M059J (cell line): ENCODE measurements at regions not wholly inside any gene's neighbourhood (a gene's known extent, or its start where the extent isn't known, plus 50 kb on each side); places are given as distances from the start of the nearest gene placed in this dataset.

Source experiments
- DNase-seq: peaks from one replicate; pipeline ENCODE4 v3.0.0-alpha.2; 2012; ENCODE audit warnings: low read depth

DNA sequence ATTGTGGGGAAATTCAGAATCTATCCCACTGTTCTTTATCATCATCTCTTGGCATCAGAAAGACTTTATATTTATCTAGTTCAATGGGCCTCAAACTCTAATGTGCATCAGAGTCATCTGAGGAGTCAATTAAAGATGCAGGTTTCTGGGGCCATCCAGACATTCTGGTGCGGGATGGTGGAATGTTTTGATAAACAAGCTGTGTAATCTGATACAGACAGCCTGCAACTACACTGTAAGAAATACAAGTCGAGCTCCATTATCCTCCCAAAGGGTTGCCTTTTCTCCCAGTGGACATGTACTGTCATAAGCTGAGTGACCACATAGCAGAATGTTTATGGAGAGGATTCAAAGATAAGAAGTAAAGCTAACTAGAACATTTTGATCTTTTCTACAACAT lies 515.3 kb upstream of the DCC start:
- no peak for DNase-seq

DNA sequence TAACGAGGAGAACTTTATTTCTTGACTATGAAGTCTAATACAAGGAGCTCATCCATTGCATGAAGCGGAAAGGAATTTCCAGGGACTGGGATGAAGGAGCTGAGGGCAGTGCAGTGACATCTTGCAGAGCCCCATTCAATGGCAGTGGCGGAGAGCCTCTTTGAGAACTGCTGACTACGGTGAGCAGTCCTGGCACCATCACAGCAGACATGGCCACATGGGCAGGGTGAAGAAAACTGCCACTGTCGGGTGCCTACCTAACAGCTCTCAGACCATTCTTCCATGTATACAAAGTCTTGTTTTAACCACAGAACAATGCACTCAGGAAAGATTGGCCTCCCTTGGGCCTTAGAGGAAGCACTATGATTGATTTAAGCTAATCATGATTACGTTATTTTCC lies 506.1 kb upstream of the DCC start:
- no peak for DNase-seq

DNA sequence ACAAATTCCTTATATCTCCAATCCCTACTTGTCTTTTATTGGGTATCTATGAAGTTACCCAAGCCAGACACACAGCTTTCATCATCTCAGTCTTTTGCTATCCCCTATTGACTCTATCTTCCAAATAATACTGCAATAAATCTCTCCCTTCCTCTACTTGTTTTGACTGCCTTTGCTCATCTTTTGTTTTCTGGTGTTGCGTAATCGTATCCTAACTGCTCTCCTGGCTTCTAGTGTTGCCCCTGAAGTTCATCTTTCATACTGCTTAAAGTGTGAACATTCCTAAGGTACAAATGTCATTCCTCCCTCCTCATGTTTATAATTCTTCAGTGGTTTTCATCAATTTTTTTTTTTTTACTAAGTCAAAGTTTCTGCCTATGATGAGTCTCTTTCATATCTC lies 491.3 kb upstream of the DCC start:
- DNase-seq: no peak

DNA sequence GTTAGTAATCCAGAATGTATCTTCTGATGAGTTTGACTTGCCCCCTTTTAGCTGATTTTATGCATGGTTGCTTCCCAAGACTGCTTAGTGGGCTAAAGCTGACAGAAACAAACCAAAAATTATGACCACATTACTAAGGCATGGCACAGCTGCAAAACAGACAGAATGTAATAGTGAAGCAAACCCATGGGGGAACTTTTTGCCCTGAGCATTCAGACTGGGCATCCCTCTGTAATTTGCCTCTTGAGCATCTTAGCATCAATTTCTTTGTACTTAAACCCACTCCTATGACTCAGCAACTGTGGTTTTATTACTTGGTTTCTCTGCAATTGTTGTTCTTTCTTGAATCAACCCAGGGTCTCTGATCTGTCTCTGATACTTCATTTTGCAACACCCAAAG lies 487.3 kb upstream of the DCC start:
- no peak for DNase-seq

DNA sequence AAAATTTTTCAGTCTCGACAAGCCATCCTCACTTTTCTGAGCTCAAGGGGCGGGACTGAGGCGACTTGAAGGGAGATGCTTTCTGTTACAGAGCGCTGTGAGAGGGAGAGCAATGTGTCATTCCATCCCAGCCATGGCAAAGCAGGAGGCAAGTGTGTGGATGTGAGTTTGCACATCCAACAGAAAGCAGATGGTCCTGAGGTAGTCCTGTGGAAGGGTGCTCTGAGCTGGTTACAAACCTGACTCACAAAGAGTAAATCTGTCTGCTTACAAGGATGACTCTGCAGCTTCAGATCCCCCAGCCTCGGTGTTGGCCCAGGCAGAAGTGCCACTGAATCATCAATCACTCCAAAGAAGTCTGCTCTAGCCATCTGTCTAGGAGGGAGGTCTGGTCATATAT lies 482.0 kb upstream of the DCC start:
- DNase-seq: no peak

DNA sequence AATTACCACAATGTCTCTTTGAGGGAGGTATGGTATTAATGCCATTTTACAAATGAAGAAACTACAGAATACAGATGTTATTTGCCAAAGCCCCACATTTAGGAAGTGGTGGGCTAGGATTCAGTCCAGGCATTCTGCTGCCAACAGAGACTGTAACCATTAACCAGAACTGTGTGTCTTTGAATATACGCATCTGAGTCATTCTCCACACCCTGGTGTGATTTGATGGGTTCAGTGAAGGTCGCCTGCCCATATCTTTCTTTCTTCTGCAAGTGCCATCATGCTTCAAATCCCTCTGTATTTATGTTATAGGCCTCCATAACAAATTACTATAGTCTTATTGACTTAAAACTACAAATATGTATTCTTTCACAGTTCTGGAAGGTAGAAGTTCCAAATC lies 479.0 kb upstream of the DCC start:
- DNase-seq: no peak

DNA sequence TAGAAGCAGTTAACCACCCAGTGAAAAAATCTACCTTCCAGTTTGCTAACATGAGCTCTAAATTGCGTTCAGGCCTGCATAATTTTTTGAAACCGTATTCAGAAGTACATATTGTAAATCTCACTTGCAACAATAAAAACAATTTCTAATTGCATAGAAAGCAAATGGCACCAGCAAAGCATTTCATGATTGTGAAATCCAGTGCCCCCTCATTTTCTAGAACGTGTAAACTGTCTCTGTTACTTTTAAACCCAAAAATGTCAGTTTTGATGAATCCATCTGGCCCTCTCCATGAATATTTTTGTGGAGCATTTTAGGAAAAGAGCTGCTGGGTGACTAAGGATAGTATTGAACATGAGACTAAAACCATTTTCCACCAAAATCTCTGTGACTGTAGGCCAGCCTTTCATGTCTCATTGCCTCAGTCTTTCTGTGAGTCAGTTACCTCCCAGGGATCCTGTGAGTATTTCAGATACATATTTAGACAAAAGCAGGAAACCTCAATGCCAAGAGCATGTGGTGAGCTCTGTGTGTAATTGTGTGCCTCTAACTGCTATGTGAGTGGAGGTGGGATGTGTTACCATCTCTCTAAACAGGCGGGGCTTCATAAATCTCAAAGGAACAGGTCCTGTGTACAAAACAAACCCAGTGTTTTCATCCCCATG lies 477.8 kb upstream of the DCC start:
- DNase-seq: no peak

DNA sequence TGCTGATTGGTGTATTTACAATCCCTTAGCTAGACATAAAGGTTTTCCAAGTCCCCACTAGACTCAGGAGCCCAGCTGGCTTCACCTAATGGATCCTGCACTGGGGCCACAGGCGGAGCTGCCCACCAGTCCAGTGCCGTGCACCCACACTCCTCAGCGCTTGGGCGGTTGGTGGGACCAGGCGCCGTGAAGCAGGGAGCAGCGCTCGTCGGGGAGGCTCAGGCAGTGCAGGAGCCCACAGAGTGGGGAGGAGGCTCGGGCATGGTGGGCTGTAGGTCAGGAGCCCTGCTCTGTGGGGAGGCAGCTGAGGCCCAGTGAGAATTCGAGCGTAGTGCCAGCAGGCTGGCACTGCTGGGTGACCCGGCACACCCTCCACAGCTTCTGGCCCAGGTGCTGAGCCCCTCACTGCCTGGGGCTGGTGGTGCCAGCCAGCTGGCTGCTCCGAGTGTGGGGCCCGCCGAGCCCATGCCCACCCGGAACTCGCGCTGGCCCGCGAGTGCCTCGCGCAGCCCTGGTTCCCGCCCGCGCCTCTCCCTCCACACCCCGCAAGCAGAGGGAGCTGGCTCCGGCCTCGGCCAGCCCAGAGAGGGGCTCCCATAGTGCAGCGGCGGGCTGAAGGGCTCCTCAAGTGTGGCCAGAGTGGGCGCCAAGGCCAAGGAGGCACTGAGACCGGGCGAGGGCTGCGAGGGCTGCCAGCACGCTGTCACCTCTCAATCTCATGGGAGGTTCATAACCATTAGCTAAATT lies 475.6 kb upstream of the DCC start:
- DNase-seq: no peak

DNA sequence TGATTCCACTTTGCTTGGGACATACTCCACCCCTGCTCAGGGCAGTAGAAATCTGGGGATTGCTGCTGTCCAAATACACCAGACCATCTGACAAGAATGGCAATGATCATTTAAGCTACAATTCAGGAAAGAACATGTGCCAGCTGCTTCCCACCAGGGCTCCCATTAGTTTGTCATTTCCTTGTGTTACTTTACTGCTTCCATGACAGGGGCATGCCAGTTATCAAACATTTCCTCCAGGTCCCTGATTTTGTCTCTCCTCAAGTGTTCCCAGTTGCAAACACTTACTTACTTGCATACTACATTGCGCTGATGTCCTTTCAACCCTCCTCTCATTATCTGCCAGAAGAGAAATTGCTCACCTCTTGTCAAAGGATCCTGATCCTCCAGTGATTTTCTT lies 474.5 kb upstream of the DCC start:
- DNase-seq: no peak

DNA sequence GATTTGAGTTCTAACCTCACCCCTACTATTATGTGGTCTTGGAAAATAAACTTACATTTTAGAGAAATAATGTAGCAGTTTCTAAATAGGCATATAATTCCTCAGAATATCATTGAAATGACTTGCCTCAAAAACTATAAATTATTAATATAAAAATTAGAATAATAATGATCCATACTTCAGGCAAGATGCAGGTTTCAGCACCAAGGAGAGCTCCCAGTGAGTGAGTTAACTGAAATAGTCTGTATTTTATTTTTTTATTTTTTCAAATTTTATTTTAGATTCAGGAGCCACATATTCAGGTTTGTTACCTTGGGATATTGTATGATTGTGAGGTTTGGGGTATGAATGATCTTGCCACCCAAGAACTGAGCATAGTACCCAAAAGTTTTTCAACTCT lies 472.2 kb upstream of the DCC start:
- DNase-seq: peak; percentile 3

DNA sequence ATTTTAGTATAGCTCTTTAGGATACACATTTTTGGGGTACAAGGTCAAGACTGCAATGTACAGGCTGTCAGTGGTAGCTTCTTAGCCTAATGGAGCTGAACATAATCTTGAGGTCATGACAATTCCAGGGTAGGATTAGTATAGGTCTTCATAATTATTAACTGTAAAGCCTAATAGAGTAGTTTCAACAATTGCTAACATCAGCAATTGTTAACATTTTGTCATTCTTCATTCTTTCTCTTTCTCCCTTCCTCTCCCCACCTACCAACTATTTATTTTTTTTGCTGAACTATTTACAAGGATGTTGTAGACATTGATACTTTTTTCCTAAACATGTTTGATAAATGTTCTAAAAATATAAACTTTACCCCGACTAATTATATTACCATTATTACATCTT lies 461.3 kb upstream of the DCC start:
- no peak for DNase-seq

DNA sequence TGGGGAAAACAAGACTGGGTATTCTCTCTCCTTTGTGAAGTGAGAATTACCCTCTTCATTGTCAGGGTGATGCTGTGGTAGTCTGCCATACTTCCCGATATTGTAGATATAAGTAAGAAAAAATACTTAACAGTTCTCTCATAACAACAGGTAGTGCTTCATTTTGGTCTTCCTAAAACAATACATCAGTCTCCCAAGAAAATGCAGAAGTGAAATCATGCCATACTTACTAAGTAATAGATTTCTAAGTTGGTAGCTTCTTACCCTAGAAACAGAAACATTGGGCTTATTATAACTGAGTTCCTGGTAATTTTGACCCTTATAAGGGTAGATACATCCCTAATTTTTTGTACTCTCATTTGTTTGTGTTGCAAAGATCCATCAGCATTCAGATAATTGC lies 460.7 kb upstream of the DCC start:
- no peak for DNase-seq

DNA sequence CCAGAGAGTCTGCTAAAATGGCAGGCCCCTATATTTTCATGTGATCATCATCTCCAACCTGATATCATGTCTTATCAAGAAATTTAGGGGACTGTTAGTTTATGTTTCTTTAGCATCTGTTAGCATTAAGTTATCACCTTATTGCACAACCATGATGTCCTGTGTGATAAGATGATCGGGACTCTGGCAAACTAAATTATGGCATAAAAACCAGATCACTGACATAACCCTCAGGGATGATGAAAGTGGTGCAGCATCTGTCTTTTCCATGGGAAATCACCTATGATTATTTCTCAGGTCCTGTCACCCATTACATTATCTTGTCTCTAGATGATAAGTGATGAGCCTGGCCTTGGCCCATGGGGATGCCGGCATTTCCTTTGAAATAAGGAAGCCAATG lies 458.6 kb upstream of the DCC start:
- no peak for DNase-seq

DNA sequence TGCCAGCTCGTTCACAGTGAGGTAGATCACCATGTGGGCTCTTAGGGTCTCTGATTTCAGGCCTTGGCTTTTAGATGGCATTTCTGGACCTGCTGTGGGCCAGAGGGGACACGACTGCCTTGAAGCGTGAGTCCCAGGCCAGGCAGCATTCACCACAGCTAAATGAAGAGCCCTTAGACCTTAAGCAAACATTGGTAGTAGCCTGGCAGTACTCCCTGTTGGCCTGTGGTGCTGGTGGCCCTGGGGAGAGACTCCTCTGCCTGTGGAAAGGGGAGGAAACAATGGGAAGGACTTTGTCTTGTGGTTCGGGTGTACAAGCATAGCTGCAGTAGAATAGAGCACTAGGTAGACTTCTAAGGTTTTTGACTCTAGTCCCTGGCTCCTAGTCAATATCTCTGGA lies 456.0 kb upstream of the DCC start:
- no peak for DNase-seq

DNA sequence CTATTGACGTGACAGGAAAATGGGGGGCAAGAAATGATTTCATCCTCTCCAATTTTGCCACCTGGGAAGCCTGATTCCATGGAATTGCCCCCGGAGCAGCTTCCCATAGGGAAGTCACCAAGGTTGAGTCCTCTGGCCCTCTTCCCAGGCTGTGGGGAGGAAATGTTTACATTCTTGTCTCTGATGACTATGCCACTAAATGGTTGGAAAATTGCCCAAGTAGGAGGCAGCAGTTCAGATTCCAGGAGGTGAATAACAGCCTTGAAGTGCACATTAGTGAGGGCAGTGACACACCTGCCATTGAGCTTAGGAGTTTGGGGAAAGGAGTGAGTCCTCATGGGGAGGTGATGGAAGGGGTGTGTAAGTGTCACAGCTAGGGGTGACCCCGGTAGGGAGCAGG lies 449.2 kb upstream of the DCC start:
- DNase-seq: peak; percentile 83

DNA sequence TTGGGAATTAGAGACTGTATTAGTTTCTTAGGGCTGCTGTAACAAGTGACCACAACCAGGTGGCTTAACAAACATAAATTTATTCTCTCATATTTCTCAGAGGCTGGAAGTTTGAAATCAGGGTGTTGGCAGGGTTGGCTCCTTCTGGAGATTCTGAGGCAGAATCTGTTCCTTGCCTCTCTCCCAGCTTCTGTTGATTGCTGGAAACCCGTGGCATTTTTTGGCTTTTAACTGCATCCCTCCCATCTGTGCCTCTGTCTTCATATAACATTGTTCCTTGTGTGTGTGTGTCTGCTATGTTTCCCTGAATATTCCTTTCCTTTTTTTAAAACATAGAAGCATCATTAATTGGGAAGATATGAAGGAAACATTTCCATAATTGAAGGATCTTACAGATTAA lies 448.1 kb upstream of the DCC start:
- DNase-seq: no peak

DNA sequence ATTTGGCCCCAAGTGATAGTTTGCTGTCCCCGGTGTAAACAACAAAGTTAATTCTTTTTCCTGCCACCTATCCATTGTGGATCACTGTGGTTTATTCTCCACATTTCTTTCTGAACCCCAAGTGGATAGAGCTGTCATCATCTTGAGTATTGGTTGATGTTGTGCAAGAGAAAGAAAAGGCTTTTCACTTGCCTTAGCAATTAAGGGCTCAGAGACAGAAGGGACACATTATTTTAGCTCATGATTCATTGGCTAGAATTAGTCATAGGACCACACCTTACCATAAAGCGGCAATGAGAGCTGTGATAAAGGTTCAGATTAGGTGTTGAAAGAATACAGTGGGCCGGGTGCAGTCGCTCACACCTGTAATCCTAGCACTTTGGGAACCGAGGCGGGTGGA lies 442.1 kb upstream of the DCC start:
- DNase-seq: peak; percentile 1

DNA sequence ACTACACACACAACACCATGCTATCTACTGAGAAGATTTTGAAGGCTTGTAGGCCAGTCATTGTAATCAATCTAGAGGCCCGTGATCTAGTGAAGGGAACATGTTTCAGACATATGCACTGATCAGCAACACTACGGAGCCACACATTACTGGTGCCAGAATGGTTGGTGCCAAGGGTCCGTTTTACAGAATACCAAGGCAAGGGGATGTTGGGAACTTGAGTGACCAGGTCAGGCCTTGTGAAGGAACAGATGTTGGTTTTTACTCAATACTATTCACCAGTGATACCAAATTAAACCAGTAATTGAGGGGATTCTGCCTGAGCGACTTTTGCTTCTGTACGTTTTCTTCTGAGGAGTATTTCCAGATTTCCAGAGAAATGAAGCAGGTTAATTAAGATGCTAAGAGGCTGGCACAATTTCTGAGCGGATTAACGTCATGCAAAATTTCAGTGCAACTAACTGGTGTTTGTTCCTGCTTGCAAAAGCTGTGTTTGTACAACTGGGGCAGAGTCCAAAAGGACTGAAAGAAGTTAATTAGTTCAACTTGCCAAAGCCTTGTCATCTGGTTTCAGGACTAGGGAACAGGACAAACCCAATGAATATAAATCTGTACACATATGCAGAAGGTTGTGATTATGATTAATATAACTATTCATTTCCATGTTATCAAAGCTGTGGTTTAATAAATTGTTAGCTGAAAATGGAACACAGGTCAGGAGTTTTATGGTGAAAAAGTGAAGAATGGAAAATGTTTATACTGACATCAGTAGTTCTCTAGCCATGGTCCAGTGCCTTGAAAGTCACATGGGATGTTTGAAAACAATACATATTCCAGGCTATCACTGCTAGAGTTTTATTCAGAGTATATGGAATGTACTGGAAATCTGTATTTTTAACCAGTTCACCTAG lies 432.1 kb upstream of the DCC start:
- no peak for DNase-seq

DNA sequence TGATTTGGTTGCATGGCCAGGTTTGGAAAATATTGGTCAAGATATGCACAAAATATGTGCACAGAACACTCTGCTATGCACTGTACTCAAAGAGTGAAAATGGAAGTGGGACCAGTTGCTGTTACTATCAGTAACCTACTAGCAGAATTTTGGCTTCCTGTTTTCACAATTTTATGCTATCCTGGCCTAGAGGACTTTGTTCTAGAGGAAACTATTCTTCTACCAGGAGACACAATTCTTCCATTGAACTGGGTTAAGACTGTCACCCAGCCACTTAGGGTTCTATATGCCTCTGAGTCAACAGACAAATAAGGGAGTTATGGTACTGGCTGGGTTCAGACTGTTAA lies 431.4 kb upstream of the DCC start:
- DNase-seq: no peak

DNA sequence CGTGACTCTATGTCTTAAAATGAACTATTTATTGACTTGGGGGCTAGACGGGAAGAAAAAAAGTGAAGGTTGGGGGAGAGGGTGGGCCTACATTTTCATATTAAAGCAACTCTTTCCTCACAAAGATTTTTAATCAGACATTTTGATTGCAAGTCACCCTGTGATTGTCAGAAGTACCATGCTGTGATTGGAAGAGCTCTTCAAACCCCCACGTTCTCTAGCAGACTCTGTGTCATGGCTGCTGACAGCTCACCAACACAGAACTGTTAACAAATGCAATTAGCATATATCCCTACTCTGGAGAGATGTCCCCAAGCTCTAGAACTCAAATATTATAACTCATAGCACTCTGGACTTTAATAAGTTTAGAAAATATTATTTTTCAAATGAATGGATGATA lies 428.4 kb upstream of the DCC start:
- DNase-seq: no peak

DNA sequence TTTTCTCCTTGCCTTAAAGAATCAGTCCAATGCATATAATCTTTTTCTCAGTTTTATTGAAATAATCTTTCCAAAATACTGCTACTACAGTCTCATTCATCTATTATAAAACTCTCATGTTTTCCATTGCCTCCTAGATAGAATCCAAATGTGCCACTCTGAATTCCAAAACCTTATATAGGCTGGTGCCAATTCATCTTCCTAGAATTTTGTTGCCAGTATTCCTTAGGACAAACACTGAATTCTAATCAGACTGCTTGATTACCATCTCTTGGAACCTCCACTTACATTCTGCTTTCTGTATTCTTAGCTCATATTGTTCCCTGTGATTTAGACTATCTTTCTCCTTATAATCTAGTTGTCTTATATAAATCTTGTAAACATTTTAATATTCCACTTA lies 427.6 kb upstream of the DCC start:
- no peak for DNase-seq

DNA sequence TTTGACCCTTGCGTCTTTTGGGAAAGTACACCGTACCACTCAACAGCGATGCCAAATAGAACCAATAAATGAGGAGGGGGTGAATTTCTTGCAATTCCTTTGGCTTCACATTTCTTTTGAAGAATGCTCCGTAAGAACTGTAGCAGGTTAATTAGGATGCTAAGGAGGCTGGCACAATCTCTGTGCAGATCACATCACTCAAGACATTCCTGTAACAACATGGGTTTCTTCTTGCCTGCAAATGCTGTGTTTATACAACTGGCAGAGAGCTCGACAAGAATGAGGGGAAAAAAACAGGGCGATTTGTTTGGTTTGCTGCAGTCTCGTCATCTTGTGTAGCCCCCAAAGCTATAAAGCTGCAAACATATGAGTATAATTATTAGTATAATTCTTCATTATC lies 424.8 kb upstream of the DCC start:
- DNase-seq: no peak

DNA sequence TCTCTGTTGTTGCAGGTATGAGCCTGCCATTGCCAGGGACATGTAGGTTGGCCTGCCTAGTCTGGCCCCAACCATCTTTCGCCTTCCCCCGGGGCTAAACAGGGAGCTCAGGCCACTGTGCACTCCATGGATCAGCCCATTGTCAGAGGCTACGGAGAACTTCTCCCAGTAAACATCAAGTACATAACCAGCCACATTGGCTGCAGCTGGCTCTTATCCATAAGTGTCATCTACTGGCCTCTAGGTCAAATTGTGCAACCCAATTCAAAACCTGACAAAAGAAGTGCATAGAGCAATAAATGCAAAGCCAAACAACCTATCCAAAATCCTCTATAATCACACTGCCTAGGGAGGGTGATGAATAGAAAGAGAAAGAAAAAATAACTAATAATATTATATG lies 418.1 kb upstream of the DCC start:
- no peak for DNase-seq
